Panc1 (cell line): ENCODE measurements at regions not wholly inside any gene's neighbourhood (a gene's known extent, or its start where the extent isn't known, plus 50 kb on each side); places are given as distances from the start of the nearest gene placed in this dataset.

ENCODE experiments used
- POLR2AphosphoS5 ChIP-seq: IDR thresholded peaks from 2 replicates; pipeline ENCODE4 v1.6.1; 2012; ENCODE audit warnings: mild to moderate bottlenecking, low read depth, low read length, moderate library complexity
- TF ChIP-seq, protein P1 (sequence below): fragments of 450-650 bp; IDR thresholded peaks from 2 replicates; pipeline ENCODE4 v1.5.1; 2017; ENCODE audit warnings: mild to moderate bottlenecking
- TF ChIP-seq, protein P2 (sequence below), 2 experiments: IDR thresholded peaks; 2 replicates each; pipeline ENCODE4 v1.6.1; 2011 to 2012; ENCODE audit warnings: low read depth in 2 of 2, control low read depth in 1 of 2, low read length in 1 of 2, mild to moderate bottlenecking in 1 of 2, moderate library complexity in 1 of 2; ENCODE audit not compliant: insufficient read depth in 1 of 2

DNA sequence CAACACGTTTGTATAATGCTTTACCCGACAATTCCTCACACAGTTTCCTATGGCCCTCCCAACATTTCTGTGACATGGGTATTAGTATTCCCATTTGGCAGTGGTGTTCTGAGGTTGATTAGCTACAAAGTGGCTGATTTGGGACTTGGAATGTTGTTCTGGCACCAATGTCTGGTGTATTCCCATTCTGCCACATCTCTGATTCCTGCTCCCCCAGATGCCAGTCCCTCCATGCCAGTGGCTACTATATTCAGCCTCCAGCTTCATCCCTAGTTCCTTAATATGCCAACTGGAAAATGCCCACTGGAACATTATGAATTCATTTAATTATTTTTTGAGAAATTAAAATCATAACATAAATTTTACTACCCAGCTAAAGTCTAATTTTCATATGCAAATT lies 60.6 kb upstream of the NBEA start:
- TF ChIP-seq, protein P1, sequence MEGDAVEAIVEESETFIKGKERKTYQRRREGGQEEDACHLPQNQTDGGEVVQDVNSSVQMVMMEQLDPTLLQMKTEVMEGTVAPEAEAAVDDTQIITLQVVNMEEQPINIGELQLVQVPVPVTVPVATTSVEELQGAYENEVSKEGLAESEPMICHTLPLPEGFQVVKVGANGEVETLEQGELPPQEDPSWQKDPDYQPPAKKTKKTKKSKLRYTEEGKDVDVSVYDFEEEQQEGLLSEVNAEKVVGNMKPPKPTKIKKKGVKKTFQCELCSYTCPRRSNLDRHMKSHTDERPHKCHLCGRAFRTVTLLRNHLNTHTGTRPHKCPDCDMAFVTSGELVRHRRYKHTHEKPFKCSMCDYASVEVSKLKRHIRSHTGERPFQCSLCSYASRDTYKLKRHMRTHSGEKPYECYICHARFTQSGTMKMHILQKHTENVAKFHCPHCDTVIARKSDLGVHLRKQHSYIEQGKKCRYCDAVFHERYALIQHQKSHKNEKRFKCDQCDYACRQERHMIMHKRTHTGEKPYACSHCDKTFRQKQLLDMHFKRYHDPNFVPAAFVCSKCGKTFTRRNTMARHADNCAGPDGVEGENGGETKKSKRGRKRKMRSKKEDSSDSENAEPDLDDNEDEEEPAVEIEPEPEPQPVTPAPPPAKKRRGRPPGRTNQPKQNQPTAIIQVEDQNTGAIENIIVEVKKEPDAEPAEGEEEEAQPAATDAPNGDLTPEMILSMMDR, result no peak
- no peak for TF ChIP-seq POLR2AphosphoS5
- TF ChIP-seq, protein P2, sequence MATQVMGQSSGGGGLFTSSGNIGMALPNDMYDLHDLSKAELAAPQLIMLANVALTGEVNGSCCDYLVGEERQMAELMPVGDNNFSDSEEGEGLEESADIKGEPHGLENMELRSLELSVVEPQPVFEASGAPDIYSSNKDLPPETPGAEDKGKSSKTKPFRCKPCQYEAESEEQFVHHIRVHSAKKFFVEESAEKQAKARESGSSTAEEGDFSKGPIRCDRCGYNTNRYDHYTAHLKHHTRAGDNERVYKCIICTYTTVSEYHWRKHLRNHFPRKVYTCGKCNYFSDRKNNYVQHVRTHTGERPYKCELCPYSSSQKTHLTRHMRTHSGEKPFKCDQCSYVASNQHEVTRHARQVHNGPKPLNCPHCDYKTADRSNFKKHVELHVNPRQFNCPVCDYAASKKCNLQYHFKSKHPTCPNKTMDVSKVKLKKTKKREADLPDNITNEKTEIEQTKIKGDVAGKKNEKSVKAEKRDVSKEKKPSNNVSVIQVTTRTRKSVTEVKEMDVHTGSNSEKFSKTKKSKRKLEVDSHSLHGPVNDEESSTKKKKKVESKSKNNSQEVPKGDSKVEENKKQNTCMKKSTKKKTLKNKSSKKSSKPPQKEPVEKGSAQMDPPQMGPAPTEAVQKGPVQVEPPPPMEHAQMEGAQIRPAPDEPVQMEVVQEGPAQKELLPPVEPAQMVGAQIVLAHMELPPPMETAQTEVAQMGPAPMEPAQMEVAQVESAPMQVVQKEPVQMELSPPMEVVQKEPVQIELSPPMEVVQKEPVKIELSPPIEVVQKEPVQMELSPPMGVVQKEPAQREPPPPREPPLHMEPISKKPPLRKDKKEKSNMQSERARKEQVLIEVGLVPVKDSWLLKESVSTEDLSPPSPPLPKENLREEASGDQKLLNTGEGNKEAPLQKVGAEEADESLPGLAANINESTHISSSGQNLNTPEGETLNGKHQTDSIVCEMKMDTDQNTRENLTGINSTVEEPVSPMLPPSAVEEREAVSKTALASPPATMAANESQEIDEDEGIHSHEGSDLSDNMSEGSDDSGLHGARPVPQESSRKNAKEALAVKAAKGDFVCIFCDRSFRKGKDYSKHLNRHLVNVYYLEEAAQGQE (IDR thresholded peaks at IDR 0.05; ENCODE audit: insufficient read depth in 1 of 2, low read depth in 2 of 2, low read length in 1 of 2), result no peak
